ENCODE measurements at regions not wholly inside any gene's neighbourhood (a gene's known extent, or its start where the extent isn't known, plus 50 kb on each side); places are given as distances from the start of the nearest gene placed in this dataset.

- H3K27me3 ChIP-seq (ENCODE audit: control insufficient read depth in 2 of 2, insufficient read depth in 1 of 2, low read length in 1 of 2) = no peaks in the 10 kb centered on the region
- H3K9me3 ChIP-seq (ENCODE audit: control insufficient read depth in 2 of 2, insufficient read depth in 1 of 2, low read length in 1 of 2) = no peaks in the 10 kb centered on the region
- H3K27ac ChIP-seq (ENCODE audit: low read depth in 1 of 2, low read length in 1 of 2) = no peak overlapping the region
- whole genome bisulfite sequencing = 95% methylated on average over 7 of the region's 7 CpGs
- no peak overlapping the region for H3K4me3 ChIP-seq (ENCODE audit: low read length in 2 of 2)
- H3K4me1 ChIP-seq (ENCODE audit: control insufficient read depth in 2 of 2, insufficient read depth in 2 of 2, low read length in 2 of 2) = no peaks in the 10 kb centered on the region
- no peaks in the 10 kb centered on the region for H3K36me3 ChIP-seq (ENCODE audit: control insufficient read depth in 2 of 2, insufficient read depth in 2 of 2, low read length in 1 of 2)
- DNase-seq (ENCODE audit: low read depth in 6 of 9, low spot score in 9 of 9) = no peak
These were observed 473.9 kb upstream of the HS6ST1 start for GRCh38 chr2:128792476-128793054.

- H3K9me3 ChIP-seq (ENCODE audit: control insufficient read depth in 2 of 2, insufficient read depth in 1 of 2, low read length in 1 of 2) = no peaks in the 10 kb centered on the region
- H3K27me3 ChIP-seq (ENCODE audit: control insufficient read depth in 2 of 2, insufficient read depth in 1 of 2, low read length in 1 of 2) = no peaks in the 10 kb centered on the region
- 90% methylated on average over 6 of the region's 6 CpGs for WGBS
- no peaks in the 10 kb centered on the region for H3K36me3 ChIP-seq (ENCODE audit: control insufficient read depth in 2 of 2, insufficient read depth in 2 of 2, low read length in 1 of 2)
- no peaks in the 10 kb centered on the region for H3K4me1 ChIP-seq (ENCODE audit: control insufficient read depth in 2 of 2, insufficient read depth in 2 of 2, low read length in 2 of 2)
- H3K4me3 ChIP-seq (ENCODE audit: low read length in 2 of 2) = no peak overlapping the region
- DNase-seq (ENCODE audit: low read depth in 6 of 9, low spot score in 9 of 9) = no peak
- no peak overlapping the region for H3K27ac ChIP-seq (ENCODE audit: low read depth in 1 of 2, low read length in 1 of 2)
These were observed 474.7 kb upstream of the HS6ST1 start for GRCh38 chr2:128793404-128793803.

- Histone ChIP-seq H3K4me3 (ENCODE audit: low read length in 2 of 2) (no peak overlapping the region), H3K9me3 (ENCODE audit: control insufficient read depth in 2 of 2, insufficient read depth in 1 of 2, low read length in 1 of 2) (no peaks in the 10 kb centered on the region), H3K27ac (ENCODE audit: low read depth in 1 of 2, low read length in 1 of 2) (no peak overlapping the region), H3K36me3 (ENCODE audit: control insufficient read depth in 2 of 2, insufficient read depth in 2 of 2, low read length in 1 of 2) (no peaks in the 10 kb centered on the region), H3K4me1 (ENCODE audit: control insufficient read depth in 2 of 2, insufficient read depth in 2 of 2, low read length in 2 of 2) (no peaks in the 10 kb centered on the region), H3K27me3 (ENCODE audit: control insufficient read depth in 2 of 2, insufficient read depth in 1 of 2, low read length in 1 of 2) (no peaks in the 10 kb centered on the region)
- 92% methylated on average over 6 of the region's 6 CpGs for WGBS
- no peak for DNase-seq (ENCODE audit: low read depth in 6 of 9, low spot score in 9 of 9)
These were observed 475.6 kb upstream of the HS6ST1 start for GRCh38 chr2:128794285-128794684.

GRCh38 chr2:128796321-128796720 lies 477.7 kb upstream of the HS6ST1 start:
- Histone ChIP-seq H3K27me3 (ENCODE audit: control insufficient read depth in 2 of 2, insufficient read depth in 1 of 2, low read length in 1 of 2) (no peaks in the 10 kb centered on the region), H3K36me3 (ENCODE audit: control insufficient read depth in 2 of 2, insufficient read depth in 2 of 2, low read length in 1 of 2) (no peaks in the 10 kb centered on the region), H3K4me1 (ENCODE audit: control insufficient read depth in 2 of 2, insufficient read depth in 2 of 2, low read length in 2 of 2) (no peaks in the 10 kb centered on the region), H3K4me3 (ENCODE audit: low read length in 2 of 2) (no peak overlapping the region), H3K27ac (ENCODE audit: low read depth in 1 of 2, low read length in 1 of 2) (no peak overlapping the region), H3K9me3 (ENCODE audit: control insufficient read depth in 2 of 2, insufficient read depth in 1 of 2, low read length in 1 of 2) (no peaks in the 10 kb centered on the region)
- no peak for DNase-seq (ENCODE audit: low read depth in 6 of 9, low spot score in 9 of 9)
- 62% methylated on average over 4 of the region's 4 CpGs for whole genome bisulfite sequencing

- Histone ChIP-seq H3K36me3 (ENCODE audit: control insufficient read depth in 2 of 2, insufficient read depth in 2 of 2, low read length in 1 of 2) (no peaks in the 10 kb centered on the region), H3K4me1 (ENCODE audit: control insufficient read depth in 2 of 2, insufficient read depth in 2 of 2, low read length in 2 of 2) (no peaks in the 10 kb centered on the region), H3K27ac (ENCODE audit: low read depth in 1 of 2, low read length in 1 of 2) (no peak overlapping the region), H3K27me3 (ENCODE audit: control insufficient read depth in 2 of 2, insufficient read depth in 1 of 2, low read length in 1 of 2) (no peaks in the 10 kb centered on the region), H3K9me3 (ENCODE audit: control insufficient read depth in 2 of 2, insufficient read depth in 1 of 2, low read length in 1 of 2) (no peaks in the 10 kb centered on the region), H3K4me3 (ENCODE audit: low read length in 2 of 2) (no peak overlapping the region)
- WGBS = 90% methylated on average over 4 of the region's 4 CpGs
- no peak for DNase-seq (ENCODE audit: low read depth in 6 of 9, low spot score in 9 of 9)
These were observed 478.4 kb upstream of the HS6ST1 start for GRCh38 chr2:128797092-128797491.

- WGBS = 97% methylated on average over 7 of the region's 7 CpGs
- Histone ChIP-seq H3K27ac (ENCODE audit: low read depth in 1 of 2, low read length in 1 of 2) (no peak overlapping the region), H3K27me3 (ENCODE audit: control insufficient read depth in 2 of 2, insufficient read depth in 1 of 2, low read length in 1 of 2) (no peaks in the 10 kb centered on the region), H3K4me3 (ENCODE audit: low read length in 2 of 2) (no peak overlapping the region), H3K4me1 (ENCODE audit: control insufficient read depth in 2 of 2, insufficient read depth in 2 of 2, low read length in 2 of 2) (no peaks in the 10 kb centered on the region), H3K36me3 (ENCODE audit: control insufficient read depth in 2 of 2, insufficient read depth in 2 of 2, low read length in 1 of 2) (no peaks in the 10 kb centered on the region), H3K9me3 (ENCODE audit: control insufficient read depth in 2 of 2, insufficient read depth in 1 of 2, low read length in 1 of 2) (no peaks in the 10 kb centered on the region)
- DNase-seq (ENCODE audit: low read depth in 6 of 9, low spot score in 9 of 9) = no peak
These were observed 478.9 kb upstream of the HS6ST1 start for GRCh38 chr2:128797533-128797932.

GRCh38 chr2:128797937-128798336 lies 479.3 kb upstream of the HS6ST1 start:
- no peaks in the 10 kb centered on the region for H3K36me3 ChIP-seq (ENCODE audit: control insufficient read depth in 2 of 2, insufficient read depth in 2 of 2, low read length in 1 of 2)
- 93% methylated on average over 6 of the region's 6 CpGs for WGBS
- DNase-seq (ENCODE audit: low read depth in 6 of 9, low spot score in 9 of 9) = no peak

GRCh38 chr2:128798502-128799283 lies 480.0 kb upstream of the HS6ST1 start:
- Histone ChIP-seq H3K36me3 (ENCODE audit: control insufficient read depth in 2 of 2, insufficient read depth in 2 of 2, low read length in 1 of 2) (no peaks in the 10 kb centered on the region), H3K4me1 (ENCODE audit: control insufficient read depth in 2 of 2, insufficient read depth in 2 of 2, low read length in 2 of 2) (no peaks in the 10 kb centered on the region), H3K27me3 (ENCODE audit: control insufficient read depth in 2 of 2, insufficient read depth in 1 of 2, low read length in 1 of 2) (no peaks in the 10 kb centered on the region), H3K4me3 (ENCODE audit: low read length in 2 of 2) (no peak overlapping the region), H3K27ac (ENCODE audit: low read depth in 1 of 2, low read length in 1 of 2) (no peak overlapping the region), H3K9me3 (ENCODE audit: control insufficient read depth in 2 of 2, insufficient read depth in 1 of 2, low read length in 1 of 2) (no peaks in the 10 kb centered on the region)
- no peak for DNase-seq (ENCODE audit: low read depth in 6 of 9, low spot score in 9 of 9)
- 81% methylated on average over 9 of the region's 9 CpGs for WGBS

More at GRCh38 chr2:128797937-128798336, 479.3 kb upstream of the HS6ST1 start:
- H3K27ac ChIP-seq (ENCODE audit: low read depth in 1 of 2, low read length in 1 of 2) = no peak overlapping the region
- H3K27me3 ChIP-seq (ENCODE audit: control insufficient read depth in 2 of 2, insufficient read depth in 1 of 2, low read length in 1 of 2) = no peaks in the 10 kb centered on the region
- no peak overlapping the region for H3K4me3 ChIP-seq (ENCODE audit: low read length in 2 of 2)
- H3K4me1 ChIP-seq (ENCODE audit: control insufficient read depth in 2 of 2, insufficient read depth in 2 of 2, low read length in 2 of 2) = no peaks in the 10 kb centered on the region
- H3K9me3 ChIP-seq (ENCODE audit: control insufficient read depth in 2 of 2, insufficient read depth in 1 of 2, low read length in 1 of 2) = no peaks in the 10 kb centered on the region

- no peaks in the 10 kb centered on the region for H3K36me3 ChIP-seq (ENCODE audit: control insufficient read depth in 2 of 2, insufficient read depth in 2 of 2, low read length in 1 of 2)
- H3K4me3 ChIP-seq (ENCODE audit: low read length in 2 of 2) = no peak overlapping the region
- no peak overlapping the region for H3K27ac ChIP-seq (ENCODE audit: low read depth in 1 of 2, low read length in 1 of 2)
- no peak for DNase-seq (ENCODE audit: low read depth in 6 of 9, low spot score in 9 of 9)
- no peaks in the 10 kb centered on the region for H3K27me3 ChIP-seq (ENCODE audit: control insufficient read depth in 2 of 2, insufficient read depth in 1 of 2, low read length in 1 of 2)
- 88% methylated on average over 1 of the region's 1 CpG for WGBS
- no peaks in the 10 kb centered on the region for H3K9me3 ChIP-seq (ENCODE audit: control insufficient read depth in 2 of 2, insufficient read depth in 1 of 2, low read length in 1 of 2)
- H3K4me1 ChIP-seq (ENCODE audit: control insufficient read depth in 2 of 2, insufficient read depth in 2 of 2, low read length in 2 of 2) = no peaks in the 10 kb centered on the region
These were observed 480.6 kb upstream of the HS6ST1 start for GRCh38 chr2:128799284-128799552.

Data from thymus (tissue), 11 donors.